ENCODE measurements at regions not wholly inside any gene's neighbourhood (a gene's known extent, or its start where the extent isn't known, plus 50 kb on each side); places are given as distances from the start of the nearest gene placed in this dataset.

DNA sequence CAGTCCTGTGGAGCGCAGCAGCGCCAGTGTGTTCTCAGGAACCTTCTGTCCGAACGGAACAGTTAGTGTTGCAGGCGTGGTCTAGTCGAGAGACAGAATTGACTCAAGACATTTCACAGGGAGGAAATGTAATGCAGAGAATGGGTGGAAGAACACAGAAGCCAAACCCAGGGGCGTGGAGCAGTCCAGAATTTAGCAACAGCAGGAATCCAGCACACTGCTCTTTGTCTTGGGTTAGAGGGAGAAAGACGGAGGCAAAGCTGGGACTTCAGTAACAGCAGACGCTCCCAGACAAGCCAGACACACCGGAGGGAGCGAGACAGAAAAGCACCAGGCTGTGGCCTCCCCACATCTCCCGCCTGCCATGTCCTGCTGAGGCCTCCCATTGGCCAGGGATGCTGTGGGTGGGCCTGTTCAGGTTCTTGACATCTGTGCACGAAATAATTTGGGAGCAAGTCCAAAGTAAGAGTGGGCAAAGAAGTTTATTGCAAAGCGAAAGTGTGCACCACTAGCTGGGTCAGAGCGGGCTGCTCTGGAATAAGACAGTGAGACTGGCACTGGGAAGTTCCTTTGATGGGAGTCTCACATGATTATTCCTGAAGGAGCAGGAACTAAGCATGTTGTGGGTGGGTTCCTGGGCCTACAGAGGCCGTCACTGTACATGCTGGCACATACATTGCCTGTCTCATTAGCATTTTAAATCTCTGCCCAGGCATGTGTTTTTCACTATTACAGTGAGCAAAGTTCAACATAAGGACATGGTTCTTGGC is 339.3 kb upstream of the SFSWAP start:
- no peak overlapping the region for H3K4me2 ChIP-seq
- no peak overlapping the region for H3K4me3 ChIP-seq
- no peak overlapping the region for H3K4me3 Mint-ChIP-seq
- no peaks in the 10 kb centered on the region for H3K27me3 ChIP-seq
- no peaks in the 10 kb centered on the region for H4K20me1 ChIP-seq (ENCODE audit: low read depth)
- H3K36me3 ChIP-seq = no peaks in the 10 kb centered on the region
- peaks cover 14% of the 10 kb centered on the region for H3K27me3 Mint-ChIP-seq (ENCODE audit: insufficient read depth, low read depth)
- H3K27ac Mint-ChIP-seq = peak overlapping the region; percentile 29
- H3K9me3 ChIP-seq (ENCODE audit: low read depth) = no peaks in the 10 kb centered on the region
- no peaks in the 10 kb centered on the region for H3K36me3 Mint-ChIP-seq
- no peak overlapping the region for H2AFZ ChIP-seq (replicated peaks)
- H3K27ac ChIP-seq = no peak overlapping the region
- peaks cover 29% of the 10 kb centered on the region for H3K4me1 Mint-ChIP-seq
- H3K9me3 Mint-ChIP-seq = peaks cover under 1% of the 10 kb centered on the region
- TF ChIP-seq, protein P1, sequence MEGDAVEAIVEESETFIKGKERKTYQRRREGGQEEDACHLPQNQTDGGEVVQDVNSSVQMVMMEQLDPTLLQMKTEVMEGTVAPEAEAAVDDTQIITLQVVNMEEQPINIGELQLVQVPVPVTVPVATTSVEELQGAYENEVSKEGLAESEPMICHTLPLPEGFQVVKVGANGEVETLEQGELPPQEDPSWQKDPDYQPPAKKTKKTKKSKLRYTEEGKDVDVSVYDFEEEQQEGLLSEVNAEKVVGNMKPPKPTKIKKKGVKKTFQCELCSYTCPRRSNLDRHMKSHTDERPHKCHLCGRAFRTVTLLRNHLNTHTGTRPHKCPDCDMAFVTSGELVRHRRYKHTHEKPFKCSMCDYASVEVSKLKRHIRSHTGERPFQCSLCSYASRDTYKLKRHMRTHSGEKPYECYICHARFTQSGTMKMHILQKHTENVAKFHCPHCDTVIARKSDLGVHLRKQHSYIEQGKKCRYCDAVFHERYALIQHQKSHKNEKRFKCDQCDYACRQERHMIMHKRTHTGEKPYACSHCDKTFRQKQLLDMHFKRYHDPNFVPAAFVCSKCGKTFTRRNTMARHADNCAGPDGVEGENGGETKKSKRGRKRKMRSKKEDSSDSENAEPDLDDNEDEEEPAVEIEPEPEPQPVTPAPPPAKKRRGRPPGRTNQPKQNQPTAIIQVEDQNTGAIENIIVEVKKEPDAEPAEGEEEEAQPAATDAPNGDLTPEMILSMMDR (IDR thresholded peaks at IDR 0.05) = no peak
- no peak for TF ChIP-seq EZH2phosphoT487 (IDR thresholded peaks at IDR 0.05)
- no peak for TF ChIP-seq EZH2 (IDR thresholded peaks at IDR 0.05)
- DNase-seq (ENCODE audit: low spot score) = no peak
- H3F3A ChIP-seq (ENCODE audit: low read depth) = no peaks in the 10 kb centered on the region
- H3K9ac ChIP-seq = no peak overlapping the region
- no peaks in the 10 kb centered on the region for H3K79me2 ChIP-seq (ENCODE audit: low read depth)
- H3K4me1 ChIP-seq = no peaks in the 10 kb centered on the region

DNA sequence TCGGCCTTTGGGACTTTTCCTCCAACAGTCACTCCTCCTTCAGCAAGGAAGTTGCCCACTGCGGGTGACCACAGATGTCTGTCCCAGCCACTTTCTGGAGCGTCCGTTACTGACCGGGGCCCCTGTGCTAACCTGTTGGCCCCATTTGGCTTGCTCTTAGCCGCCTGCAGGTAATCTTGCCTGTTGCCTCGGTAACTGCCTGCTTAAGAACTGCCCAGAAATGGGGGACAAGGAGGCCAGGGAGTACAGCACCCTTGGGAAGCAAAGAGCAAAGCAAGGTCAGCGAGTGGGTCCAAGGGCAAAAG is 338.8 kb upstream of the SFSWAP start:
- H3K4me1 Mint-ChIP-seq = peaks cover 29% of the 10 kb centered on the region

DNA sequence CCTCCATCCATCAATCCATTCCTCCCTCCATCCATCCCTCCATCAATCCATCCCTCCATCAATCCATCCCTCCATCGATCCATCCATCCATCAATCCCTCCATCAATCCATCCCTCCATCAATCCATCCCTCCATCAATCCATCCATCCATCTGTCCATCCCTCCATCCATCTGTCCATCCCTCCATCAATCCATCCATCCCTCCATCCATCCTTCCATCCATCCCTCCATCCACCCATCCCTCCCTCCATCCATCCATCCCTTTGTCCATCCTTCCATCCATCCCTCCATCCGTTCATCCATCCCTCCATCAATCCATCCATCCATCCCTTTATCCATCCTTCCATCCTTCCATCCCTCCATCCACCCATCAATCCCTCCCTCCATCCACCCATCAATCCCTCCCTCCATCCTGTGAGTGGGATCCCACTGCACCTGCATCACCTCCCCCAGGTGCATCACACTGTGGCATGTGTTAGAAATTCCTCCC is 338.1 kb upstream of the SFSWAP start:
- H3K9me3 Mint-ChIP-seq = peaks cover 2% of the 10 kb centered on the region
- no peak overlapping the region for H3K4me3 Mint-ChIP-seq
- no peaks in the 10 kb centered on the region for H3K79me2 ChIP-seq (ENCODE audit: low read depth)
- H3K27ac Mint-ChIP-seq = no peak overlapping the region
- H3K4me3 ChIP-seq = no peak overlapping the region
- H3K27ac ChIP-seq = no peak overlapping the region
- H3K36me3 Mint-ChIP-seq = no peaks in the 10 kb centered on the region
- no peak overlapping the region for H3K4me2 ChIP-seq
- no peaks in the 10 kb centered on the region for H3K36me3 ChIP-seq
- H3K9ac ChIP-seq = no peak overlapping the region
- H3K27me3 ChIP-seq = no peaks in the 10 kb centered on the region
- DNase-seq (ENCODE audit: low spot score) = no peak
- no peaks in the 10 kb centered on the region for H4K20me1 ChIP-seq (ENCODE audit: low read depth)
- peaks cover 17% of the 10 kb centered on the region for H3K27me3 Mint-ChIP-seq (ENCODE audit: insufficient read depth, low read depth)
- no peaks in the 10 kb centered on the region for H3K9me3 ChIP-seq (ENCODE audit: low read depth)
- no peaks in the 10 kb centered on the region for H3K4me1 ChIP-seq
- H3K4me1 Mint-ChIP-seq = peaks cover 32% of the 10 kb centered on the region
- H3F3A ChIP-seq (ENCODE audit: low read depth) = no peaks in the 10 kb centered on the region
- TF ChIP-seq EZH2phosphoT487 (IDR thresholded peaks at IDR 0.05) (no peak), EZH2 (IDR thresholded peaks at IDR 0.05) (no peak)
- TF ChIP-seq, protein P1 (IDR thresholded peaks at IDR 0.05) = no peak
- no peak overlapping the region for H2AFZ ChIP-seq (replicated peaks)

More for the DNA sequence above, 338.8 kb upstream of the SFSWAP start:
- Histone ChIP-seq H3F3A (ENCODE audit: low read depth) (no peaks in the 10 kb centered on the region), H3K4me2 (no peak overlapping the region), H3K9ac (no peak overlapping the region), H3K27me3 (no peaks in the 10 kb centered on the region), H4K20me1 (ENCODE audit: low read depth) (no peaks in the 10 kb centered on the region), H3K9me3 (ENCODE audit: low read depth) (no peaks in the 10 kb centered on the region), H3K36me3 (no peaks in the 10 kb centered on the region), H2AFZ (replicated peaks) (no peak overlapping the region), H3K79me2 (ENCODE audit: low read depth) (no peaks in the 10 kb centered on the region), H3K4me3 (no peak overlapping the region), H3K4me1 (no peaks in the 10 kb centered on the region), H3K27ac (no peak overlapping the region)
- no peak overlapping the region for H3K27ac Mint-ChIP-seq
- peaks cover 2% of the 10 kb centered on the region for H3K9me3 Mint-ChIP-seq
- no peaks in the 10 kb centered on the region for H3K36me3 Mint-ChIP-seq
- H3K4me3 Mint-ChIP-seq = no peak overlapping the region
- peaks cover 17% of the 10 kb centered on the region for H3K27me3 Mint-ChIP-seq (ENCODE audit: insufficient read depth, low read depth)
- DNase-seq (ENCODE audit: low spot score) = no peak
- TF ChIP-seq EZH2 (IDR thresholded peaks at IDR 0.05) = no peak
- TF ChIP-seq, protein P1 (IDR thresholded peaks at IDR 0.05) = no peak
- TF ChIP-seq EZH2phosphoT487 (IDR thresholded peaks at IDR 0.05) = no peak
